H9 (cell line): ENCODE measurements at regions not wholly inside any gene's neighbourhood (a gene's known extent, or its start where the extent isn't known, plus 50 kb on each side); places are given as distances from the start of the nearest gene placed in this dataset.

ENCODE experiments used
- DNase-seq: peaks from one replicate; pipeline ENCODE4 v3.0.0-alpha.2; 2017
- H2AFZ ChIP-seq: one replicate; pipeline ENCODE4 v1.6.1; 2013; ENCODE audit warnings: mild to moderate bottlenecking, low read length, control low read depth, moderate library complexity
- H2AK5ac ChIP-seq: 2 replicates; pipeline ENCODE4 v1.6.1; 2013; ENCODE audit warnings: low read length, control low read depth, mixed read lengths; ENCODE audit not compliant: insufficient read length
- H2BK120ac ChIP-seq: one replicate; pipeline ENCODE4 v1.6.1; 2013; ENCODE audit warnings: low read depth, mild to moderate bottlenecking, low read length, control low read depth, inconsistent platforms; ENCODE audit not compliant: poor library complexity, severe bottlenecking
- H2BK12ac ChIP-seq: 2 replicates; pipeline ENCODE4 v1.6.1; 2013; ENCODE audit warnings: low read length, control low read depth, mixed read lengths, low read depth; ENCODE audit not compliant: insufficient read length
- H2BK15ac ChIP-seq: 2 replicates; pipeline ENCODE4 v1.6.1; 2013; ENCODE audit warnings: low read depth, low read length, control low read depth
- H2BK20ac ChIP-seq: one replicate; pipeline ENCODE4 v1.6.1; 2013; ENCODE audit warnings: low read depth, mild to moderate bottlenecking, low read length, control low read depth, inconsistent platforms; ENCODE audit not compliant: poor library complexity, severe bottlenecking
- H2BK5ac ChIP-seq: 2 replicates; pipeline ENCODE4 v1.6.1; 2013; ENCODE audit warnings: low read length, control low read depth, mixed read lengths; ENCODE audit not compliant: insufficient read length
- H3K14ac ChIP-seq: 2 replicates; pipeline ENCODE4 v1.6.1; 2013; ENCODE audit warnings: low read length, control low read depth; ENCODE audit not compliant: insufficient read depth
- H3K18ac ChIP-seq: 2 replicates; pipeline ENCODE4 v1.6.1; 2013; ENCODE audit warnings: low read depth, mild to moderate bottlenecking, mixed read lengths, low read length, control low read depth; ENCODE audit not compliant: insufficient read length
- H3K23ac ChIP-seq: 2 replicates; pipeline ENCODE4 v1.6.1; 2013; ENCODE audit warnings: low read length, control low read depth, mixed read lengths, low read depth; ENCODE audit not compliant: insufficient read length
- H3K23me2 ChIP-seq: 2 replicates; pipeline ENCODE4 v1.6.1; 2013; ENCODE audit warnings: low read depth, mild to moderate bottlenecking, mixed read lengths, low read length, control low read depth; ENCODE audit not compliant: insufficient read length, poor library complexity, severe bottlenecking
- H3K27ac ChIP-seq: 2 replicates; pipeline ENCODE4 v1.5.1; 2013; ENCODE audit warnings: low read length, control low read depth, mixed read lengths, low read depth; ENCODE audit not compliant: insufficient read length
- H3K27me3 ChIP-seq: 2 replicates; pipeline ENCODE4 v1.6.1; 2013; ENCODE audit warnings: low read length, control low read depth, inconsistent platforms; ENCODE audit not compliant: insufficient read depth
- H3K4ac ChIP-seq: 2 replicates; pipeline ENCODE4 v1.6.1; 2013; ENCODE audit warnings: low read depth, mild to moderate bottlenecking, control low read depth, inconsistent platforms, low read length, moderate library complexity
- H3K4me1 ChIP-seq: 2 replicates; pipeline ENCODE4 v1.6.1; 2013; ENCODE audit warnings: low read length, control low read depth, inconsistent platforms; ENCODE audit not compliant: insufficient read depth
- H3K4me2 ChIP-seq: 2 replicates; pipeline ENCODE4 v1.6.1; 2013; ENCODE audit warnings: low read length, control low read depth, mixed read lengths; ENCODE audit not compliant: insufficient read length, insufficient read depth
- H3K56ac ChIP-seq: 2 replicates; pipeline ENCODE4 v1.6.1; 2013; ENCODE audit warnings: low read depth, mild to moderate bottlenecking, mixed read lengths, low read length, control low read depth; ENCODE audit not compliant: insufficient read length
- H3K79me1 ChIP-seq: 2 replicates; pipeline ENCODE4 v1.6.1; 2013; ENCODE audit warnings: low read depth, mild to moderate bottlenecking, moderate library complexity, low read length, control low read depth, inconsistent platforms; ENCODE audit not compliant: insufficient read depth, poor library complexity, severe bottlenecking
- H3K79me2 ChIP-seq: 2 replicates; pipeline ENCODE4 v1.6.1; 2013; ENCODE audit warnings: low read length, control low read depth, inconsistent platforms; ENCODE audit not compliant: insufficient read depth
- H3K9ac ChIP-seq: 2 replicates; pipeline ENCODE4 v1.6.1; 2013; ENCODE audit warnings: low read length, control low read depth, mixed read lengths; ENCODE audit not compliant: insufficient read length; ENCODE audit errors: extremely low read depth
- H3K9me3 ChIP-seq: one replicate; pipeline ENCODE4 v1.6.1; 2013; ENCODE audit warnings: low read depth, low read length, inconsistent platforms; ENCODE audit not compliant: control insufficient read depth
- H3T11ph ChIP-seq: one replicate; pipeline ENCODE4 v1.6.1; 2013; ENCODE audit warnings: mild to moderate bottlenecking, low read length, control low read depth, inconsistent platforms
- H4K20me1 ChIP-seq: one replicate; pipeline ENCODE4 v1.6.1; 2013; ENCODE audit not compliant: control insufficient read depth, insufficient read length, insufficient read depth
- H4K5ac ChIP-seq: 2 replicates; pipeline ENCODE4 v1.6.1; 2013; ENCODE audit warnings: low read depth, mild to moderate bottlenecking, mixed read lengths, low read length, control low read depth; ENCODE audit not compliant: insufficient read length
- H4K8ac ChIP-seq: replicated peaks from 2 replicates; pipeline ENCODE4 v1.6.1; 2013; ENCODE audit warnings: low read length, control low read depth, mixed read lengths, low read depth; ENCODE audit not compliant: insufficient read length
- H4K91ac ChIP-seq: 2 replicates; pipeline ENCODE4 v1.6.1; 2013; ENCODE audit warnings: low read depth, mild to moderate bottlenecking, moderate library complexity, mixed read lengths, low read length, control low read depth; ENCODE audit not compliant: insufficient read length
- H3K27ac Mint-ChIP-seq, 3 experiments: 2 replicates in 2 of 3; 3 replicates in 1 of 3; pipeline ENCODE4 v1.8.0; 2020 to 2021; ENCODE audit warnings: mixed read lengths in 3 of 3, mild to moderate bottlenecking in 1 of 3, moderate library complexity in 1 of 3
- H3K27me3 Mint-ChIP-seq: 2 replicates; pipeline ENCODE4 v1.8.0; 2021; ENCODE audit warnings: low read depth, mild to moderate bottlenecking, moderate library complexity, mixed read lengths
- H3K36me3 Mint-ChIP-seq, 3 experiments: 2 replicates in 2 of 3; 3 replicates in 1 of 3; pipeline ENCODE4 v1.8.0; 2020 to 2021; ENCODE audit warnings: low read depth in 3 of 3, mixed read lengths in 3 of 3; ENCODE audit not compliant: insufficient read depth in 1 of 3
- H3K4me1 Mint-ChIP-seq, 2 experiments: 2 replicates each; pipeline ENCODE4 v1.8.0; 2020; ENCODE audit warnings: mixed read lengths in 2 of 2
- H3K4me3 Mint-ChIP-seq, 2 experiments: 2 replicates in 1 of 2; 3 replicates in 1 of 2; pipeline ENCODE4 v1.8.0; 2020 to 2021; ENCODE audit warnings: mild to moderate bottlenecking in 2 of 2, mixed read lengths in 2 of 2, moderate library complexity in 1 of 2
- H3K9me3 Mint-ChIP-seq, 2 experiments: 2 replicates in 1 of 2; 3 replicates in 1 of 2; pipeline ENCODE4 v1.8.0; 2020; ENCODE audit warnings: mild to moderate bottlenecking in 2 of 2, mixed read lengths in 2 of 2, moderate library complexity in 1 of 2
- WGBS: extraction: QIAGEN DNeasy Blood & Tissue Kit; methylation state at CpG from one replicate; pipeline ENCODE4 v1.1.7; 2013; ENCODE audit warnings: missing lambda C conversion rate, low lambda C conversion rate, mixed read lengths; ENCODE audit not compliant: insufficient read length; ENCODE audit errors: extremely low coverage; 5-methylcytosine and 5-hydroxymethylcytosine counted together
- TF ChIP-seq, protein P1 (sequence below): fragments of 200-600 bp; sonication (generic); conservative IDR thresholded peaks from 3 replicates; pipeline ENCODE4 v1.8.0; 2021; ENCODE audit warnings: antibody characterized with exemption, mild to moderate bottlenecking

DNA sequence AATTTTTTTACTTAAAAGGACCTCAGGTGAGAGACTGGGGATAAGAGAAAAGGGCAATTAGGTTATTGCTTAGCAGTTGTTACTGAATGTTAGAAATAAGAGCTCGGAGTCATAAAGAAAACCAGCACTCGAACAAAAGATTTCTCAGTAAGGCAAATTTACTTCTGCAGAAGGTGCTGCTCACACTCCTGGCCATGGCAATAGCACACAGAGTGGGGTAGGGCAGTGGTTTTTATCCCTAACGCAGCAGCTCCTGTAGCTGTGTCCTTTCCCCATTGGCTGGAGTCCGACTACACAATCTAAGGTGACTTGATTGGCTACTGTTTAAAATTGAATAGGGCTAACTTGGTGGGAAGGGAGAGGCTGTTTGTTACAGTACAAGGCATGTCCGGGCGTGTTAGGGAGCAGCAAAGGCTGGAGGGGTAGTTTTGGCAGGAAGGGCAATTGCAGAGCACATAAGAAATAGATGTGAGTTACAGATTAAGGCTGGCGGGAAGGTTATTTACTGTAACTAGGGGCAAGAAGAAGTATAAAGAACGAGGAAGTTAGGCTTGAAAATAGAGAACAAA lies 112.1 kb downstream of the AKR1D1 start:
- H3K4ac ChIP-seq = no peak overlapping the region
- Mint-ChIP-seq H3K27me3 (peaks cover 2% of the 10 kb centered on the region; the same call in 1 of the 2 replicates), H3K27ac (peak overlapping the region in 2 of 3 experiments; percentile 32 to 36; a peak in 2 of 7 replicates), H3K4me1 (peaks cover 11 to 16% of the 10 kb centered on the region in 2 experiments), H3K9me3 (peaks cover 29 to 38% of the 10 kb centered on the region in 2 experiments), H3K4me3 (no peak overlapping the region), H3K36me3 (peaks cover 11 to 44% (median 26%) of the 10 kb centered on the region in 3 experiments)
- no CpG with 5 or more reads among the region's 8 CpGs for WGBS
- H3K18ac ChIP-seq = no peak overlapping the region
- H3K9ac ChIP-seq = no peak overlapping the region
- no peak overlapping the region for H3K14ac ChIP-seq
- peak; percentile 38 for DNase-seq
- H3K56ac ChIP-seq = no peak overlapping the region
- no peaks in the 10 kb centered on the region for H3K27me3 ChIP-seq
- H2BK12ac ChIP-seq = no peak overlapping the region
- H3K79me1 ChIP-seq = no peaks in the 10 kb centered on the region
- H3K23ac ChIP-seq = no peak overlapping the region
- H3K9me3 ChIP-seq = peaks cover 13% of the 10 kb centered on the region
- 0 out of 2 replicates have a peak, but pooled peaks cover 2% of the 10 kb centered on the region for H3K4me1 ChIP-seq
- TF ChIP-seq, protein P1, sequence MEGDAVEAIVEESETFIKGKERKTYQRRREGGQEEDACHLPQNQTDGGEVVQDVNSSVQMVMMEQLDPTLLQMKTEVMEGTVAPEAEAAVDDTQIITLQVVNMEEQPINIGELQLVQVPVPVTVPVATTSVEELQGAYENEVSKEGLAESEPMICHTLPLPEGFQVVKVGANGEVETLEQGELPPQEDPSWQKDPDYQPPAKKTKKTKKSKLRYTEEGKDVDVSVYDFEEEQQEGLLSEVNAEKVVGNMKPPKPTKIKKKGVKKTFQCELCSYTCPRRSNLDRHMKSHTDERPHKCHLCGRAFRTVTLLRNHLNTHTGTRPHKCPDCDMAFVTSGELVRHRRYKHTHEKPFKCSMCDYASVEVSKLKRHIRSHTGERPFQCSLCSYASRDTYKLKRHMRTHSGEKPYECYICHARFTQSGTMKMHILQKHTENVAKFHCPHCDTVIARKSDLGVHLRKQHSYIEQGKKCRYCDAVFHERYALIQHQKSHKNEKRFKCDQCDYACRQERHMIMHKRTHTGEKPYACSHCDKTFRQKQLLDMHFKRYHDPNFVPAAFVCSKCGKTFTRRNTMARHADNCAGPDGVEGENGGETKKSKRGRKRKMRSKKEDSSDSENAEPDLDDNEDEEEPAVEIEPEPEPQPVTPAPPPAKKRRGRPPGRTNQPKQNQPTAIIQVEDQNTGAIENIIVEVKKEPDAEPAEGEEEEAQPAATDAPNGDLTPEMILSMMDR = no peak
- no peak overlapping the region for H4K91ac ChIP-seq
- no peak overlapping the region for H2BK120ac ChIP-seq
- no peak overlapping the region for H2AK5ac ChIP-seq
- no peaks in the 10 kb centered on the region for H3K79me2 ChIP-seq
- H2BK20ac ChIP-seq = no peak overlapping the region
- no peak overlapping the region for H4K5ac ChIP-seq
- H4K20me1 ChIP-seq = no peaks in the 10 kb centered on the region
- no peak overlapping the region for H2BK15ac ChIP-seq
- H2BK5ac ChIP-seq = no peak overlapping the region
- H3K4me2 ChIP-seq = no peak overlapping the region
- H2AFZ ChIP-seq = no peak overlapping the region
- H3T11ph ChIP-seq = no peak overlapping the region
- peak overlapping the region; percentile 32 for H3K27ac ChIP-seq
- no peaks in the 10 kb centered on the region for H3K23me2 ChIP-seq
- H4K8ac ChIP-seq = no peak overlapping the region
